ENCODE measurements at regions not wholly inside any gene's neighbourhood (a gene's known extent, or its start where the extent isn't known, plus 50 kb on each side); places are given as distances from the start of the nearest gene placed in this dataset.

GRCh38 chr16:47943235-47943634 is 212.6 kb downstream of the ABCC12 start:
- TF ChIP-seq CTCF (conservative IDR thresholded peaks at IDR 0.05; ENCODE audit: low read length), result no peak
- no peak for TF ChIP-seq EZH2phosphoT487 (IDR thresholded peaks at IDR 0.05; ENCODE audit: borderline replicate concordance)

Measured in Loucy (cell line).